ENCODE measurements at regions not wholly inside any gene's neighbourhood (a gene's known extent, or its start where the extent isn't known, plus 50 kb on each side); places are given as distances from the start of the nearest gene placed in this dataset.

- TF ChIP-seq CTCF (IDR thresholded peaks at IDR 0.05) = no peak
- no peak for TF ChIP-seq POLR2A (IDR thresholded peaks at IDR 0.05)
Observed at GRCh38 chr3:117633207-117633606, 923.6 kb downstream of the TUSC7 start.

All from lower leg skin (tissue), 3 donors.